NK-92 treated with Interleukin-12 subunit alpha and Interleukin-12 subunit beta, amount 100 ng/mL, for 24 hours (cell line): ENCODE measurements at regions not wholly inside any gene's neighbourhood (a gene's known extent, or its start where the extent isn't known, plus 50 kb on each side); places are given as distances from the start of the nearest gene placed in this dataset.

Experiments used
- DNase-seq: peaks from one replicate; lab custom pipeline; 2025; lab: John Stamatoyannopoulos, UW

DNA sequence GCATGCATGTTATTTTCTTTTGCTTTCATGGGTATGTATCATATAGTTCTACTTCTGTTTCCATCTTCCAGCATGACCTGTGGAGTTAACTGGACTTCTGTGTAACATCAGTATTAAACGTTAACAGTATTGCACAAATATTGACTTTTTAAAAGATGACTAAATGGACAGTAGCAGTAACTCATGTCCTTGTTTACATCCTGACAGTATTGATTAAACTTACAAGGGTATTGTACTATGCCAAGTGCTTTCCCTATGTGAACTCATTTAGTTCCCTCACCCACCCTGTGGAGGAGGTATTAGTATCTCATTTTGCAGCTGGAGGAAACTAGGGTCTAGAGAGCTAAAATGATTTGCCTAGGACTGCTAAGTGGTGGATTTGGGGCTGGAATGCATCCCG lies 128.7 kb upstream of the SLC10A2 start:
- no peak for DNase-seq

DNA sequence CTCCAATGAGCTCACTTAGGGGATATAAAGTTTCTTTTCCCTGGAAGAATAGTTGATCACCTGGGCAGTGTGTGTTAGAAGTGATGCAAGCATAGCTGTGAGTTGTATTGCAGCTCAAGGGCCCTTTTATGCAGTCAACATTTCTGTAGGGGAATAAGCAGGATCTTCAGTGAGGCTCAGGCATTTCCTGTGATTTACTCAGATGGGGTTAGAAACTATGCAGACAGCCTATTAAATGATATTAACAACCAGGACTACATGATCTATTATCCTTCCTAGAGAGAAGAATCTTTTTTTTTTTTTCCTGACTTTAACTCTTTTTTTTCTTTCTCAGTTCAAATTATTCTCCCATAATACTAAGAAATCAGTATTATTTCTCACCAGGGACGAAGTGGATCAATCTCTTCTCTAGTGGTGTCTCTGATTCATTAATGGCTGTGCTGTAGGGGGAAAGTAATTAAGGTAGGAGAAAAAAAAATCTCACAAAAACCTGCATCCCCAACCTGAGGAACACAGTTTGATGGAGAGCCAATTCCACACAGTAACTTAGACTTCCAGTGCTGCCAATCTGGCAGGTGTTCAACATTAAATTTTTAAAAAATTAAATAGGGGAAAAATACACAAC lies 126.4 kb upstream of the SLC10A2 start:
- no peak for DNase-seq

DNA sequence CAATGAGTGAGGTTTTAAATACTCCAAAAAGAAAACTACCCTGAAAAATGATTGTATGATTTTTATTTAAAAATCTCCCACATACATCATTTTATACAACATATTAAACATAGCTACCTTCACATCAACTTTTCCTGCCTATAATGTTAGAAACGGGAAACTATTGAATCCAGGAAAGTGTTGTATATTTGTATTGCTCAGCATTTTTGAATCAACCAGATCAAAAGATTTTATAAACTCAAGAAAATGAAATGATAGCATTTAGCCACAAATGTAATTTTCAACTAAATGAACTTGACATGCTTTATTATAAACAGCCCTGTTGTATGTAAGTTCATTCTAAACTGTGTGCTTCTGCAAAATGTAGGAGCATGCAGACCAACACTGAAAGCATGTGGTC lies 124.6 kb upstream of the SLC10A2 start:
- no peak for DNase-seq

DNA sequence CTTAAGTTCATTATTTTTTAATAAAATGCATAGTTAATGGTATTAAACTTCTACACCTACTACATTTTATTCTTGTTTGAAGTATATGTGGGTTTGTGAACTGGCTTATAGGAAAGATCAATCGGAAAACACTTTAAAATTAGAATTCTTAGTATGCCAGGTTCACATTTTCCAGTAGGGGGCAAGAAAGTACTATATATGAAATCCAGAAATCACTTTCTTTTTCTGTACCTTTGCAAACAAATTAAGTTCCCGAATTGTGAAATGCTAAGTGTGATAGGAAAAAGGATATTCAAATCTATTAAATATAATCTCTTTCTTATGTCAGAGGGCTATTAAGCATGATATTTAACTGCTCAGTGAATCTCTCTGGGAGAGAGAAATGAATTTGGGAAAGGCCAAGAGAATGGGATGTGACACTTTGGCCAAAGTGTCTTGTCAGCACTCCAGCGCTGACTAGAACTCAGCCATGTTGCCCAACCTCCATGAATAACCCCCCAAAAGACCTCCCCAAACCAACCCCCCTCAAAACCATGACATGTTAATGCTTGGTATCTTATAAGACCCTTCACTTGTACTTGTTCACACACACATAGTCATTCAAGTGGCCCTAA lies 122.6 kb upstream of the SLC10A2 start:
- DNase-seq, result no peak

DNA sequence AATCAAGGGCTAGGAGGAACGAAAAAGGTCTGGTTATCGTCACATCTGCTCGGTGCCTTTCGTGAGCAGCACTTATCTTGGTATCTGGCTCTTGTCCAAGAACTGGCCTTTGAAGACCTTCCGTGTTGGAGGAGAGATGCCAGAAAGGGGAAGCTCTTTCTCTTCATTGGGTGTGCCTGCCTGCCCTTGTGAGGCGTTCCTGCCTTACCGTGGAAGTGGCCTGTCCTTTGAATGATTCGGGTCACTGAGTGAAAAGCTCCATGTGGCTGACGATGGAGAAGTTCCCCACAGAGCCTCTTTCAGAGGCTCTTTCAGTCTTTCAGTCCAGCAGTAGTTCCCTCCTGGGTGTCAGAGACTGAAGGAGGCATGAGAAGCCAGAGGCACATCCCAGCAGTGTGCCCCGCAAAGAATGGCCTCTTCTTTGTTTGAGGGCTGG lies 121.5 kb upstream of the SLC10A2 start:
- DNase-seq, result no peak

DNA sequence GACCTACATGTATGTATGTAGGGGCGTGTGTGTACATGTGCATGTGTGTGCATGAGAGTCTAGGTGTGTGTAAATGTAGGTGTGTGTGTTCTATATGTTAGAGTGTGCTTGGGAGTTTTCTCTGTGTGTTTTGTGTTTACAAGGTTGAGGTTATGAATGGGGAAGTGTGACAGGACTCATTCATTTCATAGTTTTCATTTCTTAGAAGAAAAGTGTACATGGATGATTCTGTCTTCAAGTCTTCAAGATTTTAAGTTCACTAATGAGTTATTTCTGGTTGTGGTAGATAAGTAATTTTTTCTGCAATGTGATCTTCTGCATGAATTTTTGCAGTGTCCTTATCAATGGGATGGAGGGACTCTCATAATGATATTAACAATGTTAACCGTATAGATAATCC lies 118.2 kb upstream of the SLC10A2 start:
- DNase-seq, result no peak

DNA sequence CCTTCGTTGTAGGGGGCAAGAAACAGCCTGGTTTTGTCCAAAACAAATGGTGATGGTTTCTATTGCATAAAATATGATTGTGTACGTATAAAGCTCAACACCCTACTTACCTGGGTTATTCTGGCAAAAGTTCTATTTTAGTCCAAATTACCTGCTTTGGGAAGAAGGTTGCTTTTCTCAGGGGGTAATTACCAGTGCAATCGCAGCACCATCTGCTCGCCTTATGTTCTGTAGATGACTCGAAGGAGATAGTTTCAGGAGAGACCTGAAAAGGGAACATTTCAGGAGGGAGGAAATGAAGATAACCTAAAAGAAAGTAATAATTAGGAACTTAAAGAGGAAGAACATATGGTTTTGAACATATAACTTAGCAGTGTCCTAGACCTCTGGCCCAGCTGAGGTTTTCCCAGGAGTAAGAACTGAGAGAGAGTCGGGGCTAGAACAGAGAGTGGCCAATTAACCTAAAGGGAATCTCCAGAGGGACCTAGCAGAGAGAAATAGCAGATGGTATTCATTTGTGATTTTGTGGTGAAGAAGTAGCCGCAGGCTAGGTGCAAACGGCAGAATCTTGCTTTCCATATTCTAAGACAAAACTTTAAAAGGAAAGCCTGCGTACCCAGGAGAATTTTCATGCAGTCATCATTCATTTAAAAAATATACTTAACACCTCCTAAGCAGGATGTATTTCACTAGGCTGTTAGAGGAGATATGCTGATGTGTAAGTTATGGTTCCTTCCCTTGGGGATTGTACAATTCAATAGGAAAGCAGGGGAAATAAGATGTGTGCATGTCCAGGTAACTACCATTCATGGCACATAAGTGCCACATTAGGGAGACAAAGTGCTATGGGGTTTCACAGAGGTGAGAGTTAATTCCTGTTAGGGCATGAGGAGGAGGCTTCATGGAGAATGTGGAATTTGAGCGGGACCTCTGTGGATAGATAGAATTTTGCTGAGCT lies 113.0 kb upstream of the SLC10A2 start:
- DNase-seq, result no peak

DNA sequence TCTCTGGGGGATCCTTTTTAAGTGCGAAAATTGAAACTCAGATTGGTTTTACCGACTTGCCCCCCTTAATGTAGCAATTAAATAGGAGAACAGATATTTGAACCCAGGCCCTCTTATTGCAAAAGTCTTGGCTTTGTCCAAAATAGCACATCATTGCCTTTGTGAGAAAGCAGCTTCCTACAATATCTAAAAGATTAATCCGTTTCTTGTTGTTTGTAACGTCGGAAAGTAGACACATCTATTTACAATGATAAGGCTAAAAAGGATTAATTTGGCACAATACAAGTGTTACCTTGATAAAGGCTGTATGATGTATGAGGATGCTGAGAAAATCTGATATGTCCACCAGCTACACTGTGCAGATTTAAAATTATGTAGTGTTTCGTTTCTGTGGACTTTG lies 108.7 kb upstream of the SLC10A2 start:
- no peak for DNase-seq

DNA sequence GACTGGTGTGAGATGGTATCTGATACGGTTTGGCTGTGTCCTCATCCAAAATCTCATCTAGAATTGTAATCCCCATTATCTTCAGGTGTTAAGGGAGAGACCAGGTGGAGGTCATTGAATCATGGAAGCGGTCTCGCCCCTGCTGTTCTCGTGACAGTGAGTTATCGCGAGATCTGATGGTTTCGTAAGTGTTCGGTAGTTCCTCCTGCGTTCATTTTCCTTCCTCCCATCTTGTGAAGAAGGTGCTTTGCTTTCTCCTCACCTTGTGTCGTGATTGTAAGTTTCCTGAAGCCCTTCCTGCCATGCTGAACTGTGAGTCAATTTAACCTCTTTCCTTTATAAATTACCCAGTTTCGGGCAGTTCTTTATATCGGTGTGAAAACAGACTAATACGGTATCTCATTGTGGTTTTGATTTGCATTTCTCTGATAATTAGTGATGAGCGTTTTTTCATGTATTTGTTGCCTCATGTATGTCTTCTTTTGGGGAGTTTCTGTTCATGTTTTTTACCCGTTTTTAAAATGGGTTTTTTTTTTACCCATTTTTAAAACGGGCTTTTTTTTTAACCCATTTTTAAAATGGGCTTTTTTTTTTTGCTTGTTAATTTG lies 102.8 kb upstream of the SLC10A2 start:
- no peak for DNase-seq

DNA sequence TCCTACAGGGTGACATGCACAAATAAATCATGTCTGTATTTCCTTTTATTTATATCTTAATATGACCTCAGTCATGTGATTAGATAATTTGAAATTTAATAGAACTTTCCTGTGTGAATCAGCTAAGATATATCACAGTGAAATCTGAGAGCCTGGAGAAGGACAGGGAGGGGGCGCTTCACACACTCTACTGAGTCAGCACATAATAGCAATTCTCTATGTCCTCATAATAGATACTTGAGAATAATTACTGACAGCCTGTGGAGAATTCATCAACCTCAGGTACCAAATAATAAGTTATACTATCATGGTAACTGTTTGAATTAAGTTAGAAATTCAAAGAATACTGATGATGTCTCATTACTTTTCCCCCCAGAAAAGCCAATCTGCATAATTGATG lies 98.0 kb upstream of the SLC10A2 start:
- DNase-seq, result no peak

DNA sequence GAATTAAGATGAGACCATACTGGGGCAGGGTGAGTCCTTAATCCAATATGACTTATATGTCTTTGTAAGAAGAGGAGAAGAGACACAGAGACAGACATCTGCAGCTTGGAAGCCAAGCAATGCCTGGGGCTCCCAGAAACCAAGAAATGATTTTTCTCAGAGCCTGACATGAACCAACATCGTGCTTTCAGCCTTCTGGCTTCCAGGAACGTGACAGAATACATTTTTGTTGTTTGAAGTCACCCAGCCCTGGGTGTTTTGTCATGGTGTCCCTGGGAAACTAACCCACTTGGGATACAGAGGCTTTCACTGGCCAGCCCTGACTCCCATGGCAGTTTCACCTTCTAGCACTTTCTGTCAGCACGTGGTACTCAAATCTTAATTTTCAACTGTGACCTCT lies 95.3 kb upstream of the SLC10A2 start:
- DNase-seq, result no peak

DNA sequence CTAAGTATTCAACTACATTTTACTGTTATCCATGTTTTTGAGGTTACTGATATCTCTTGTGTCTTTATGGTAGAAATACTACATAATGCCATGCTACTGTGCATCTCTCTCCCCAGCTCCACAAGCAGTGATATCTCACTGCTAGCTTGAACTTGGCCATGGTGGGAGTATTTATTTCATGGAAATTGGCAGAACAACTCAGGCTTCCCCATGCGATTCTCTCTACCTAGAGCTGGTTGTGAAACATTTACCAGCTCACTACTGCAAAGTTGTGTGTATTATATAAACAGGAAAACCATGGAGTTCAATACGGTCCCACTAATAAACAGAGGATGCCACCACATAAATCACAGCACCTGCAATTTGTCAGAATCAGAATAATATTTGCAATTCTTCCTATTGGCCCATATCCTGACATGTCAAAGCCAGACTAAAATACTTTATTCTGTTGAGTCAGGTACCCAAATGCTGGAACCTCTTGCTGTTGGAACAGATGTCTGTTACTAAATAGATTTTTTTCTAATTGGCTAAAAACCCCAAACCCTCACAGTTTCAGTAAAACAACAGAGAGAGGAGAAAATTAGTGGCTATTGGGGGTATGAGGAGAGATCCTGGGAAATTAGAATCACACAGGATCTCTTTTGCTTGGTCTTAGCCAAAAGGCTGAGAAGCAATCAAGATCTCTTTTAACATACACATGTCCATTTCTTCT lies 91.4 kb upstream of the SLC10A2 start:
- DNase-seq, result no peak

DNA sequence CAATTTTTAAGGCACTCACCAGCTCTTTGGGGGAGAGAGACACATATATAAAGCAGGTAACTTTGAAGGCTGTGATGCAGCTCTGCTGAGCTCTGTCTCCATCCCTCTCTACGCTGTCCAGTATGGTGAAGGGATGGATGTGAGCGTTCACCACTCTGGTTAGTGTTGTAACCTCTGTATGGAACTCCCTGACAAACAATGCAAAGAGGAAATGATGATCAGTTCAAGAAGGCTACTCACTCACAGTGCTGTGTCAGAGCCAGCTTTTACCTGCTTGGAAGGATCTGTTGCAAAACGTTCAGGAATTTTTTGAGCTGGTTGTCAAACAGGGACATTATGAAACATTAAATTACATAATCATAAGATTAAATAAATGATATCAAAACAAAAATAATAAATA lies 90.8 kb upstream of the SLC10A2 start:
- no peak for DNase-seq

DNA sequence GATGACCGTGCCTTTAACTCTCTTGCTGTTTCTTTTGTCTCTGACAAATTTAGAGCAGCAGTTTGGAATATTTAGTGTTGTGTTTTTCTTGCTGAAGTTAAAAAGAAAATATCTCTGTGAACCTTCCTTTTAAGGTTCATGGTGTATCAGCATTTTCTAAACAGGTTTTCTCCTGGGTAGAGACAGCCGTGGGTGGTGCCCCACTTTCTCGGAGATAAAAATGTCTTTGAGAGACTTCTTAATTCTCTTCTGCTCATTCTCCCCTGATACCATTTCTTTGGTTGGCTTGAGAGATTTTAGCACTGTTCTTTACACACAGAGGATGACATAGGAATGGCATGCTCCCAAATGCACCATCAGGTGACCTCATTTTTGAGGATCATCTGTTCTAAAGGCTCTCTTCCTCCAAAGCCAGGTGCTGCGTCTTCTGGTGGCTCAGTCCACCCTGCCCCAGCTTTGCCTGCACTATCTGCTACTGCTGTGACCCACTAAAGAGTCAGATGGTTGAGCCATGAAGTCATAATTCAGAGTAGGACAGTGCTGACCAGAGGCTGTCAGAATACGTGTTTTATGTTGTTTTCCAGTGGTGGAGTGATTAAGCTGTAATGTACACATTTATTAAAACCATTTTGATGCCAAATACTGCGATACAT lies 90.3 kb upstream of the SLC10A2 start:
- DNase-seq, result no peak

DNA sequence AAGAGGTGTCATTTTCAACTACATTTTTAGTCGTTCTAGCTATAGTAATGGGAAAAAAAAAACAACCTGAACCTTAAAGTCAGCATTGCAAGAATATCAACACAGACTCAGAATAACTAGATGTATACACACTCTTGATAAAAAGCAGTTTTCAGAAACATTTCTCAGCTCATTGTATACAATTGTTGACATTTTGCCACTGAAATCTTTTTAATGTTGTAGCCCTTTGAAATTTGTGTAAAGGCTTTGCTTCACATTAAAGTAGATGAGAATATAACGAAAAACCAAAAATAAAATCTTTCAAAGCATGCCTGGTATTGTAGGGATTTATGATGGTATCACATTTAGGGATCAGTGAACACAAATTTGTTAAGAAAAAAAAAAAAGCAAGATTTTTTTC lies 87.2 kb upstream of the SLC10A2 start:
- DNase-seq, result no peak

DNA sequence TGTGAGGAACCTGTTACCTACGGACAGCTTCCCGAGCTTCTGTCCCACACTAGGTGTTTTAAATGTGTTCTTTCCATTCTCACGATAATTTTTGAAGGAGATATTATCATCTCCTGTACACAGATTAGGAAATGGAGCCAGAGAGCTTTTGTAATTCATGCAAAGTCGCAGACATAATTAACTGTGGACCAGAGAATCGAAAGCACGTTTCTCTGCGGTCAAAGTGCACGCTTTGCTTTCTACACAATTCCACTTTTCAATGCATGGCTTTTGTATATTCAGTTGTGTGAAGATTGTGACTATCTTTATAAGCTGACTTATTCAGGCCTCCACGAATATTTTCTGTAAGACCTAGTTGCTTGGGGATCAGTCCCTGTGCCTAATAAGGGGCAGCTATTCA lies 81.7 kb upstream of the SLC10A2 start:
- no peak for DNase-seq

DNA sequence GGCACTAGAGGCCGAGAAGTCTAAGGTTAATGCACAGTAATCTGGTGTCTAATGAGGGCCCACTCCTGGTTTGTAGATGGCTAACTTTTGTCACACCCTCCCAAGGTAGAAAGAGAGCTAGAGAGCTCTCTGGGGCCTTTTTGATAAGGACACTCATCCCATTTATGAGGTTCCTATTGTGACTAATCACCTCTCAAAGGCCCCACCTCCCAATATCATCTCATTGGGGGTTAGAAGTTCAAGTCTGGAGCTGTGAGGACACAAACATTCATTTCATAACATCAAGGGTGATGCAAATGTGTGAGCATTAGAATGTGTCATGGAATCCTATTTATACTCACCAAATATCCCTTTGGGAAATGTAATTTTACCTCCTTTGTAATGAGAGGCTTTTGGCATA lies 79.2 kb upstream of the SLC10A2 start:
- no peak for DNase-seq

DNA sequence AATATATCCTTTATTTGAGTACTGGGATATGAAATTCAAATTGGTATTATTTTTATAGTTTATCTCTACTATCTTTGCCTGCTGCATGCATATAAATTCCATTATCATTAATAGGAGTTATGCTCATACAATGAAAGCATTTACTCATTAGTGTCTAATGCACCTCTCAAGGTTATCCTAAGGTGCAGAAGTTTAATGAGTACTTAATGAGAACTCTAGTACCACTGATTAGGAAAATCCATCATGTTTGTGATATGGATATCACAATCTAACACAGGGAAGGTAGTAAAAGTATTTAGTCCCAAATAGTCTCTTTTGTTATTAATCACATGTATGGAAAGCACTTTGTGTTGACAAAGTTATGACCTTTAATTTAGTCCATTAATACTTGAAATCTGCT lies 77.2 kb upstream of the SLC10A2 start:
- DNase-seq, result no peak

DNA sequence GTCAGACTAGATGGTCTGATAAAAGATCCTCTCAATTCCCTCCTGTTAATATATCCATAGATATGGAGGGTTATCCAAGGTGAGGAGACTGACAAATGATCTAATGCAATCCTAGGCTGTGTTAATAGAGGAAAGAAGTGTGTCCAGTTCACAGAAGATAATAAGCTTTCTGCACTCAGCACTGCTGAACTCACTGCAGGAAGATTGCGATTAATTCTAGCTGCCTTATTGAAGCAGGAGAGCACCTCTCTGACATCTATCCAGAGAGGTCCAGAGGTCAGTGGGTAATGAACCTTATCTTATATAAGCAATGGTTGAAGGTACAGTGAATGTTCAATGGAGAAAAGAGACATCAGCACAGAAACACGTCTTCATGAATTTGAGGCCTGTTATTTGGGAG lies 75.9 kb upstream of the SLC10A2 start:
- no peak for DNase-seq

DNA sequence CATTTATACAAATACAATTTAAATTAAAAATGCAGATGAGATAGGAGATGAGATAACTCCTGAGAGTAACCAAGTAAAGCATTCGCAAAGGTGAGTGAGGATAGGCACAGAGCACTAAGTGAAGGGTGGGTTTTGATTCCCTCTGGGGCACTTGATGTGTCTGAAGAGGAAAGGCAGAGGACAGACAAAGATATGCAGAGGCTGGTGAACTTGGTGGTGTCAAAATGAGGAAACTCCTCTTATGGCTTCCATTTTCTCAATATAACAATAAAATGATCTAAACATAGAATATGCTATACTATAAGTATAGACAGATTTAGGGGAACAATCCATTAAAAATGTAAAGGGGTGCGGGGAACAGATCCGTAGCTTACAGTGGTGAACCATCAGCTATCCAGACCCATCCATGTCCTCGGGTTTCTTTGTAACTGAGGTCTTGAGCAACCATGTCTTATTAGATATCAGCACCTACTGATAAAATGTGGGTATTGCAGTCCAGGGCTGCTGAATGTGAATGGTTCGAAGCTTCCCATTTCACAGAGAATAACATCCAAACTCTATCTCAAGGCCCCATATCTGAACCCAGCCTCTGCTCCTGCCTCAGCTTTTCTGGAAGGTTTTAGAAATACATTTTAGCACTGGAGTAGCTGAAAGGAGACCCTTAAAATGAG lies 73.9 kb upstream of the SLC10A2 start:
- no peak for DNase-seq

DNA sequence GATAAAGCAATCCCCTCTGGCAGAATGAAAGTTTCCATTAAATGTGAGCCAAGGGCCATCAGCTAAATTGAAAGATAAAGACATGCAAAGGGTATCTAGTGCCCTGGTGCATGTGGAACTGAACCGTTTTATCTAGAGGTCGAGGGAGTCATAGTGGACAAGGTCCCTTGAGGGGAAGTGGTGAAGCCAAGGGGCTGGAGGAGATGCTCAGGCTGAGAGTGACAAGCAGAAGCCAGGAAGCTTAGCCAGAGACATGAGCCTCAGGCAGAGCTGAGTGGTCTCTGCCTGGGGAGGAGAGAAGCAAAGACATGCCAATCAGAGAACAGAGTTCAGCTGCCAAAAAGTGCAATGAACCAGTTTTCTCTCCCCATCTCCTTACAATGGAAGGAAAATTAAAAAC lies 68.1 kb upstream of the SLC10A2 start:
- DNase-seq, result no peak
